ENCODE measurements at regions not wholly inside any gene's neighbourhood (a gene's known extent, or its start where the extent isn't known, plus 50 kb on each side); places are given as distances from the start of the nearest gene placed in this dataset.

DNA sequence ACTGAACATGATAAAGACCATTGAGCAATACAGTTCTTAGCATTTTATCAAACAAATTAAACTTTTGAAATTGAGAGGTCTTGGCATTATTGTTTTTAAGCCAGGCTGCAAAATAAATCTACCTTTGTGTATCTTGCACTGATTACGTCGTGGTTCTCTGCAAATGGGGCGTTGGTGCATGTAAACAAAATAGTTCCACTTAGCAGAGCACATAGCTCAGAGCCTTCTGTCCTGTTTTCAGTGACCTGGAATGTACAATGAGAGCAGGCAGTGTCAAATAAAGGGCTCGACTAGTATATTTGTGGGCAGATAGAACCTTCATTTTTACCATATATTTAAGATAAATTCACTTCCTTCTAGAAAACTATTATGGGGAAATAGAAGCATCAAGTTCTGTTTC lies 333.9 kb upstream of the SMIM30 start:
- no peaks in the 10 kb centered on the region for H3K36me3 ChIP-seq (ENCODE audit: control insufficient read depth in 4 of 4, insufficient read depth in 3 of 4, low read depth in 1 of 4, low read length in 3 of 4)
- TF ChIP-seq, protein P1, sequence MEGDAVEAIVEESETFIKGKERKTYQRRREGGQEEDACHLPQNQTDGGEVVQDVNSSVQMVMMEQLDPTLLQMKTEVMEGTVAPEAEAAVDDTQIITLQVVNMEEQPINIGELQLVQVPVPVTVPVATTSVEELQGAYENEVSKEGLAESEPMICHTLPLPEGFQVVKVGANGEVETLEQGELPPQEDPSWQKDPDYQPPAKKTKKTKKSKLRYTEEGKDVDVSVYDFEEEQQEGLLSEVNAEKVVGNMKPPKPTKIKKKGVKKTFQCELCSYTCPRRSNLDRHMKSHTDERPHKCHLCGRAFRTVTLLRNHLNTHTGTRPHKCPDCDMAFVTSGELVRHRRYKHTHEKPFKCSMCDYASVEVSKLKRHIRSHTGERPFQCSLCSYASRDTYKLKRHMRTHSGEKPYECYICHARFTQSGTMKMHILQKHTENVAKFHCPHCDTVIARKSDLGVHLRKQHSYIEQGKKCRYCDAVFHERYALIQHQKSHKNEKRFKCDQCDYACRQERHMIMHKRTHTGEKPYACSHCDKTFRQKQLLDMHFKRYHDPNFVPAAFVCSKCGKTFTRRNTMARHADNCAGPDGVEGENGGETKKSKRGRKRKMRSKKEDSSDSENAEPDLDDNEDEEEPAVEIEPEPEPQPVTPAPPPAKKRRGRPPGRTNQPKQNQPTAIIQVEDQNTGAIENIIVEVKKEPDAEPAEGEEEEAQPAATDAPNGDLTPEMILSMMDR (IDR thresholded peaks at IDR 0.05; ENCODE audit: low read depth, low read length, missing input control), result no peak
- no peak for TF ChIP-seq GABPA (IDR thresholded peaks at IDR 0.05 in 1 of 2, conservative IDR thresholded peaks at IDR 0.05 in 1 of 2)
- TF ChIP-seq, protein P2, sequence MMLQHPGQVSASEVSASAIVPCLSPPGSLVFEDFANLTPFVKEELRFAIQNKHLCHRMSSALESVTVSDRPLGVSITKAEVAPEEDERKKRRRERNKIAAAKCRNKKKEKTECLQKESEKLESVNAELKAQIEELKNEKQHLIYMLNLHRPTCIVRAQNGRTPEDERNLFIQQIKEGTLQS (IDR thresholded peaks at IDR 0.05), result no peak
- TF ChIP-seq TAF1 (conservative IDR thresholded peaks at IDR 0.05), result no peak
- TF ChIP-seq, protein P3, sequence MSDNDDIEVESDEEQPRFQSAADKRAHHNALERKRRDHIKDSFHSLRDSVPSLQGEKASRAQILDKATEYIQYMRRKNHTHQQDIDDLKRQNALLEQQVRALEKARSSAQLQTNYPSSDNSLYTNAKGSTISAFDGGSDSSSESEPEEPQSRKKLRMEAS (IDR thresholded peaks at IDR 0.05), result no peak
- no peak for TF ChIP-seq HNF4A (conservative IDR thresholded peaks at IDR 0.05)
- TF ChIP-seq FOXA1 (IDR thresholded peaks at IDR 0.05), result no peak
- TF ChIP-seq SP1 (IDR thresholded peaks at IDR 0.05), result no peak
- no peak for TF ChIP-seq FOXA2 (IDR thresholded peaks at IDR 0.05)
- TF ChIP-seq JUND (IDR thresholded peaks at IDR 0.05), result no peak
- no peak for TF ChIP-seq EGR1 (IDR thresholded peaks at IDR 0.05; ENCODE audit: low read depth in 2 of 2)
- TF ChIP-seq RAD21 (IDR thresholded peaks at IDR 0.05), result no peak
- 20% methylated on average over 4 of the region's 4 CpGs for WGBS
- peaks cover 0 to 1% (median 0%) of the 10 kb centered on the region in 4 donors for H3K9me3 ChIP-seq (ENCODE audit: control insufficient read depth in 4 of 4, low read length in 3 of 4)
- H3K27me3 ChIP-seq (ENCODE audit: control insufficient read depth in 4 of 4, insufficient read depth in 4 of 4, low read length in 3 of 4), result no peaks in the 10 kb centered on the region
- H3K9ac ChIP-seq (ENCODE audit: low read depth in 1 of 2, low read length in 2 of 2), result no peak overlapping the region
- no peak overlapping the region for H3K4me3 ChIP-seq (ENCODE audit: low read depth in 1 of 3, low read length in 3 of 3)
- no peak overlapping the region for H3K27ac ChIP-seq (ENCODE audit: low read depth in 1 of 2, low read length in 2 of 2)
- no peak for DNase-seq (ENCODE audit: low spot score)
- H3K4me1 ChIP-seq (ENCODE audit: control insufficient read depth in 4 of 4, insufficient read depth in 4 of 4, low read length in 3 of 4), result peaks cover 0 to 7% (median 0%) of the 10 kb centered on the region in 4 donors

DNA sequence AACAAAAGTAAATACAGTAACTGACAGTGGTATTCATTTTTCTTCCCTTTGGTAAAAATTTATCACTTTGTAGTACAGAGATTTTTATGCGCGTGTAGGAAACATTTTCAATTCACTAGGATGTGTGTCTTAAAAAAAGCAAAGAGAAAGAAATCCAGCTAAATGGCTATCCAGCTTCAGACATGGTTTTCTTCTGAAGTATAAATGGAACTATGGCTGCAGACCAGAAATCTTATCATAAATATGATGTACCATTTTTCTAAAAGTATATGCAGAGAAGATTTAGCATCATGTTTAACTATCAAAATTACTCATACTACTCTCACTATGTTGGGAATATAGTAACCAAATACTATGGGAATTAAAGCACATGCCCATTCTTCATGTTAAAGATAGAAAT lies 328.4 kb upstream of the SMIM30 start:
- TF ChIP-seq FOXA2 (IDR thresholded peaks at IDR 0.05) (no peak), TAF1 (conservative IDR thresholded peaks at IDR 0.05) (no peak), JUND (IDR thresholded peaks at IDR 0.05) (no peak), NR2F2 (IDR thresholded peaks at IDR 0.05) (no peak), RXRA (IDR thresholded peaks at IDR 0.05) (no peak), HNF4G (IDR thresholded peaks at IDR 0.05) (no peak), SP1 (IDR thresholded peaks at IDR 0.05) (no peak), GABPA (IDR thresholded peaks at IDR 0.05 in 1 of 2, conservative IDR thresholded peaks at IDR 0.05 in 1 of 2) (no peak), FOXA1 (IDR thresholded peaks at IDR 0.05) (no peak)
- TF ChIP-seq, protein P2 (IDR thresholded peaks at IDR 0.05), result no peak
- TF ChIP-seq, protein P4, sequence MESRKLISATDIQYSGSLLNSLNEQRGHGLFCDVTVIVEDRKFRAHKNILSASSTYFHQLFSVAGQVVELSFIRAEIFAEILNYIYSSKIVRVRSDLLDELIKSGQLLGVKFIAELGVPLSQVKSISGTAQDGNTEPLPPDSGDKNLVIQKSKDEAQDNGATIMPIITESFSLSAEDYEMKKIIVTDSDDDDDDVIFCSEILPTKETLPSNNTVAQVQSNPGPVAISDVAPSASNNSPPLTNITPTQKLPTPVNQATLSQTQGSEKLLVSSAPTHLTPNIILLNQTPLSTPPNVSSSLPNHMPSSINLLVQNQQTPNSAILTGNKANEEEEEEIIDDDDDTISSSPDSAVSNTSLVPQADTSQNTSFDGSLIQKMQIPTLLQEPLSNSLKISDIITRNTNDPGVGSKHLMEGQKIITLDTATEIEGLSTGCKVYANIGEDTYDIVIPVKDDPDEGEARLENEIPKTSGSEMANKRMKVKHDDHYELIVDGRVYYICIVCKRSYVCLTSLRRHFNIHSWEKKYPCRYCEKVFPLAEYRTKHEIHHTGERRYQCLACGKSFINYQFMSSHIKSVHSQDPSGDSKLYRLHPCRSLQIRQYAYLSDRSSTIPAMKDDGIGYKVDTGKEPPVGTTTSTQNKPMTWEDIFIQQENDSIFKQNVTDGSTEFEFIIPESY (IDR thresholded peaks at IDR 0.05), result no peak
- TF ChIP-seq, protein P1 (IDR thresholded peaks at IDR 0.05; ENCODE audit: low read depth, low read length, missing input control), result no peak
- TF ChIP-seq, protein P5, sequence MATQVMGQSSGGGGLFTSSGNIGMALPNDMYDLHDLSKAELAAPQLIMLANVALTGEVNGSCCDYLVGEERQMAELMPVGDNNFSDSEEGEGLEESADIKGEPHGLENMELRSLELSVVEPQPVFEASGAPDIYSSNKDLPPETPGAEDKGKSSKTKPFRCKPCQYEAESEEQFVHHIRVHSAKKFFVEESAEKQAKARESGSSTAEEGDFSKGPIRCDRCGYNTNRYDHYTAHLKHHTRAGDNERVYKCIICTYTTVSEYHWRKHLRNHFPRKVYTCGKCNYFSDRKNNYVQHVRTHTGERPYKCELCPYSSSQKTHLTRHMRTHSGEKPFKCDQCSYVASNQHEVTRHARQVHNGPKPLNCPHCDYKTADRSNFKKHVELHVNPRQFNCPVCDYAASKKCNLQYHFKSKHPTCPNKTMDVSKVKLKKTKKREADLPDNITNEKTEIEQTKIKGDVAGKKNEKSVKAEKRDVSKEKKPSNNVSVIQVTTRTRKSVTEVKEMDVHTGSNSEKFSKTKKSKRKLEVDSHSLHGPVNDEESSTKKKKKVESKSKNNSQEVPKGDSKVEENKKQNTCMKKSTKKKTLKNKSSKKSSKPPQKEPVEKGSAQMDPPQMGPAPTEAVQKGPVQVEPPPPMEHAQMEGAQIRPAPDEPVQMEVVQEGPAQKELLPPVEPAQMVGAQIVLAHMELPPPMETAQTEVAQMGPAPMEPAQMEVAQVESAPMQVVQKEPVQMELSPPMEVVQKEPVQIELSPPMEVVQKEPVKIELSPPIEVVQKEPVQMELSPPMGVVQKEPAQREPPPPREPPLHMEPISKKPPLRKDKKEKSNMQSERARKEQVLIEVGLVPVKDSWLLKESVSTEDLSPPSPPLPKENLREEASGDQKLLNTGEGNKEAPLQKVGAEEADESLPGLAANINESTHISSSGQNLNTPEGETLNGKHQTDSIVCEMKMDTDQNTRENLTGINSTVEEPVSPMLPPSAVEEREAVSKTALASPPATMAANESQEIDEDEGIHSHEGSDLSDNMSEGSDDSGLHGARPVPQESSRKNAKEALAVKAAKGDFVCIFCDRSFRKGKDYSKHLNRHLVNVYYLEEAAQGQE (IDR thresholded peaks at IDR 0.05), result no peak
- TF ChIP-seq, protein P3 (IDR thresholded peaks at IDR 0.05), result no peak
- DNase-seq (ENCODE audit: low spot score), result no peak
- H3K27ac ChIP-seq (ENCODE audit: low read depth in 1 of 2, low read length in 2 of 2), result no peak overlapping the region
- no peaks in the 10 kb centered on the region for H3K9me3 ChIP-seq (ENCODE audit: control insufficient read depth in 4 of 4, low read length in 3 of 4)
- WGBS, result 95% methylated on average over 2 of the region's 2 CpGs
- peaks cover 0 to 7% (median 0%) of the 10 kb centered on the region in 4 donors for H3K4me1 ChIP-seq (ENCODE audit: control insufficient read depth in 4 of 4, insufficient read depth in 4 of 4, low read length in 3 of 4)
- H3K4me3 ChIP-seq (ENCODE audit: low read depth in 1 of 3, low read length in 3 of 3), result no peak overlapping the region
- H3K9ac ChIP-seq (ENCODE audit: low read depth in 1 of 2, low read length in 2 of 2), result no peak overlapping the region
- H3K27me3 ChIP-seq (ENCODE audit: control insufficient read depth in 4 of 4, insufficient read depth in 4 of 4, low read length in 3 of 4), result no peaks in the 10 kb centered on the region
- no peaks in the 10 kb centered on the region for H3K36me3 ChIP-seq (ENCODE audit: control insufficient read depth in 4 of 4, insufficient read depth in 3 of 4, low read depth in 1 of 4, low read length in 3 of 4)

All from liver (tissue), 8 donors.